DMS 273 (cell line): ENCODE measurements at regions not wholly inside any gene's neighbourhood (a gene's known extent, or its start where the extent isn't known, plus 50 kb on each side); places are given as distances from the start of the nearest gene placed in this dataset.
A peak's percentile ranks its signal among the peaks of the same experiment; 100 is the strongest.

Experiments used
- DNase-seq: peaks from one replicate; lab custom pipeline; 2025; ENCODE audit not compliant: unreplicated experiment; lab: John Stamatoyannopoulos, UW

DNA sequence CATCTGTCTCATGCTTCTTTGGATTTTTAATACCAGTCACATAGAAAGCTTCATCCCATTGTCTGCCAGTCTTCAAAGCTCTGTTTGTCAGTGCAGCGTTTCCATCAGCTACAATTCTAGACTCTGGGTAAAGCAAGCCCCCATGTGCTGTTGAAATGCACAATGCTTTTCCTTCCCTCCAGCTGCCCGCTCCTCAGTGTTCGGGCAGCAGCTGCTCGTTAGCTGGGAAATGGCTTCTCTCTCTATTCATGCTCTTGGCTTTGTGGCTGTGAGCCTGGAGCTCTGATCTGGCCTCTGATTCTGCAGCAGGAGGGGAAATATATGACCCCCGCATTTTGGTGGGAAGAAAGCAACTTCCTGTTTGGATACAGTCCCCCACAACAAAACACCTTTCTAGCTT, 213.0 kb upstream of the CDYL start:
- peak; percentile 11 for DNase-seq

GRCh38 chr6:4561773-4562400, 214.3 kb upstream of the CDYL start:
- DNase-seq = no peak

DNA sequence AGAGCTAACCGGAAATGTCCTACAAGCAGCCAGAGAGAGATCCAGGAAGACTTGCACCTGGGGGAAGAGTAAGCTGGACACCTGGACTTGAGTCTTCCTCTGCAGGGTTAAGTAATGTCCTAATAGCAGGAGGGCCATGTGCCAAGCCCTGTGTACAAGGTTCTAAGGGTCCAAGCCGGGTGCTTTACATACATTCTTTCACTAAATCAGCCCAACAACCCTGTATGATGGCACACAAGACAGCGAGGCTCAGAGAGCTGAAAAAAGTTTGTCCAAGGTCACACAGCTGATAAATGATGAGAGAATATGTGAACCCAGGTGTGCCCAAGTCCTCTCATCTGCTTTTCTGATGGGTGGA, 215.1 kb upstream of the CDYL start:
- no peak for DNase-seq

GRCh38 chr6:4560221-4561077, 215.8 kb upstream of the CDYL start:
- no peak for DNase-seq

GRCh38 chr6:4559281-4559875, 216.8 kb upstream of the CDYL start:
- no peak for DNase-seq

GRCh38 chr6:4554645-4555044, 221.6 kb upstream of the CDYL start:
- no peak for DNase-seq

DNA sequence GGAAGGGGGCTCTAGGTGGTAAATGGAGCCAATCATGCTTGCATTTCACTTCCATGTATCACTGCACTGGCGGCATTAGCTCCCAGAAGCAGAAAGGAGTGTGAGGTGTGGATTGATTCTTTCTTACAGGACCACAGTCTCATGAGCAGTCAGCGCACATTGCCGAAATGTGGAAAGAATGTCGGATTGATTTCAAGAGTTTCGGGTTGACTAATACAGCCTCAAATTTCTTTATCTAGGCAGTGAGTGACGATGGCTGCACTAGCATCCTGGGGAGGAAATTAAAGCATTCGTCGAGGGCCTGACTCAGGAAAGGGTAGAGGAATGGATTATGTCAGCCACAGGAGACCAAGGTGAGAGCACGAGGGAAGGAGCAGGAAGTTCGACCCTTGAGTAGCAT, 222.8 kb upstream of the CDYL start:
- DNase-seq = no peak

DNA sequence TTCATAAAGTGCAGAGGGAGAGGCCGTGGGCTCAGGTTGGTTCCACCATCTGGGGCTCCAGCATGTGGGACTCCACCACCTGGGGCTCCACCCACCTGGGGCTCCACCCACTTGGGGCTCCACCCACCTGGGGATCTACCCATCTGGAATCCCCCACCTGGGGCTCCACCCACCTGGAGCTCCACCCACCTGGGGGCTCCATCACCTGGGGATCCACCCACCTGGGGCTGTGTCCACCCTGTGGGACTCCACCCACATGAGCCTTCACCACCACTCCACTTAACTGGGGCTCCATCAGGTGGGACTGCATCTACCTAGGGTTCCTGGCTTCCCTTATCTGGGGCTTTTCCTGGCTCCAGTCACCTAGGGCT, 226.0 kb upstream of the CDYL start:
- no peak for DNase-seq

DNA sequence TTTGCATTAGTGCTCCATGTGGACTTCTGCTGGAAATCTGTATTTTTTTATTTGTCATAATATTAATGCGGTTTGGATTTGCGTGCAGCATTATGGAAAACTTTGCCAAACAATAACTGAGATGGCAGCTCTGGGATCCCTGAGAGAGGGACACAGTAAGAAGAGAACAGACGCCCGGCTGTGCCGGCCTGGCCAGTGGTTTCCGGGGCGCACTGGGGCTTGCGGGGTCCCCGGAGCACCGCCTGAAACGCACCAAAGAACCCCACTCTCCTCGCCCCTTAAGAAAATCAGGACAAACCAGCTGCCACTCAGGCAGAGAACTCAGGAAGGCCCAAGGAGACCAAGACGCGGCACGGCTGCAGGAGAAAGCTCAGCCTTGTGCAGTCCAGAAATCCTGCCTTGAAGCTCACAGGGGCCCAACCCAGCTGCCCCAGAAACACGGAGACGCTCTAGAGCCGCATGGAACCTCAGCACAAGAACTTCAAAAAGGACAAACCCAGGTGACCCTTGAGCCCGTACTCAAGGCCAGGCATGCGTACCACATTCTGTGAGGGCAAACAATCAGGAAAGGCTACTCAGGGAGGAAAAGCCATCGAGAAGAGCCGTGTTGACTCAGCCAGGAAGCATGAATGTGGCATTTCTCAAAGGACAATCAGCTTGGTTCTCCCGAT, 226.5 kb upstream of the CDYL start:
- no peak for DNase-seq

GRCh38 chr6:4545893-4546292, 230.3 kb upstream of the CDYL start:
- DNase-seq = no peak

DNA sequence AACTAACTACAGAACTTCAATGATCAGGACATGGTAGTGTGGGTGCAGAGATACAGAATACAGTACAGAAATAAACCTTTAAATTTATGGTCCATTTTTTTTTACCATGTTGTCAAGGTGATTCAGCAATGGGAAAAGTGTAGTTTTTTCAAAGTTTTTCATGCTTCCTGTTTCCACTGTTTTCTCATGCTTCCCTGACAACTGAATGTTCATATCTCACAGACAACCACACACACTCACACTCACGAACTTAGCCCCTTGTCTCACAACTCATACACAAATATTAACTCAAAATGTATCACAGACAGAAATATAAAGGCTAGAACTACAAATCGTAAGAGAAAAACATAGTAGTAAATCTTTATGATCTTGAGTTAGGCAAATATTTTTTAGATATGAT, 232.6 kb upstream of the CDYL start:
- no peak for DNase-seq

DNA sequence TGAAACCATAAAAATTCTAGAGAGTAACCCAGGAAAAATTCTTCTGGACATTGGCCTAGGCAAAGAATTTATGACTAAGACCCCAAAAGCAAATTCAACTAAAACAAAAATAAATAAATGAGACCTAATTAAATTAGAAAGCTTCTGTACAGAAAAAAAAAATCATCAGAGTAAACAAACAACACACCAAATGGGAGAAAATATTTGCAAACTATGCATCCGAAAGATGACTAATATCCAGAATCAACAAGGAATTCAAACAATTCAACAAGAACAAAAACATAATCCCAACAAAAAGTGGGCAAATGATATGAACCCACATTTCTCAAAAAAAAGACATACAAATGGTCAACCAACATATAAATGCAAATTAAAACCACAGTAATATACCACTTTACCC, 242.6 kb upstream of the CDYL start:
- no peak for DNase-seq

- no peak for DNase-seq
These were observed 244.8 kb upstream of the CDYL start for GRCh38 chr6:4531406-4531805.

DNA sequence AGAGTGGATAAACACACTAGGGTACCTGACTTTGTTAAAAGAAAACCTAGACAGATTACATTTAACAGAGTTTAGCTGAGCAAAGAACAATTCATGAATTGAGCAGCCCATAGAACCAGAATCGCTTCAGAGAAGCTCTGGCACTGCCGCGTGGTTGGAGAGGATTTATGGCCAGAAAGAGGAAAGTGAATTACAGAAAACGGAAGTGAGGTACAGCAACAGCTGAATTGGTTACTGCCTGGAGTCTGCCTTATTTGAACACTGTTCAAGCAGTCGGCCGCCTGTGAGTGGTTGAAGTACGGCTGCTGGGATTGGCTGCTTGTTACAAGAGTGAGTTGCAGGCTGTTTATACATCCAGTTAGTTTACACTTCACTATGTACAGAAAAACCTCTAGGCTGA, 253.8 kb upstream of the CDYL start:
- DNase-seq = no peak

GRCh38 chr6:4521070-4521469, 255.1 kb upstream of the CDYL start:
- DNase-seq = no peak

DNA sequence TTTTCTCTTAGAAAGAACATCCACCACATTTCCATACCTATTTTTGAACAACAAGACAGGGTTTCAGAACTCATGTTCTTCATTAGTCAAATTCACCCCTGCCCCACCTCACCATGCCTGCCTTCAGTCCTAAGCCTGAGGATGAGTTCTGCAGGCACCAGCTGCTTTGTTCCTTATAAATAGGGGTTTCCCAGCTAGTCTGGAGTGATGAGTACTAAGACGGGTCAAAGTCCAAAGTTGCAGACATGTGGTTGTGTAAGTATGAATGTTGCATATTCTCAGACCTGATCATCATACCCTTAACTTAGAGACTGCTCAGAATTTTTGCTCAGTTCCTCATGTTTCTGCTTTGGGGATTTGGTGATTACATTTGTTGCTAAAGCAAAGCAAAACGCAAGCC, 257.7 kb upstream of the CDYL start:
- DNase-seq = no peak

DNA sequence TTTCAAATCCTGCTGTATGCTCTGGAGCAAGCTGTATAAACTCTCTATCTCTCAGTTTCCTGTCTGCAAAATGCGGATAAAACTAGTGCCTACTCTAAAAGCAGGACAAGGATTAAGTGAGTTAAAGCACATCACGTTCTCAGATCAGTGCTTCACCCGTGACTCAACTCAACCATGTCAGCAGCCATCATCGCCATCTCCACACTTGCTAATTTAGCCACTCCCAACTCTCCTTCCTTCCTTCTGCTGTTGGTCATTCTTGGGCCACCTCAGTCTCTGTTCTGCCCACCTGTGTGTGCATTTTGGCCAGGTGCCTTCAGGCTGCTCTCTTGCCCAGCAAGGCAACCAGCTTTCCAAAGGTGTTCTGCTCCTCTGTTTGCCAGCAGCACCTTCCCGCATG, 260.0 kb upstream of the CDYL start:
- no peak for DNase-seq

DNA sequence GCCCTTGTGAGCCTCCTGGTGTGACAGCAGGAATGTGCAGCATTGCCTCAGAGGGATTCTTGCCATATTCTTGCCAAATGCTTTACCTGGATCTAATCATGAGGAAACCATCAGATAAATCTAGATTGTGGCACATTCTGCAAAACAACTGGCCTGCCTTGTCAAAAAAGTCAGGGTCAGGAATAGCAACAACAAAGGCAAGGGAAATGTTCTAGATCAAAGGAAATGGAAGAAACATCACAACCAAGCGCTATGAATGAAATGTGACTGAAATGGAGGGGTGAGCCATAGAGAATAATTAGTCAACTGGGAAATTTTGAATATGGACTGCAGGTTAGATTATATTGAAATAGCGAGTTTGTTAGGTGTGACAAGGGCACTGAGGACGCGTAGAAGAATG, 262.6 kb upstream of the CDYL start:
- DNase-seq = no peak

DNA sequence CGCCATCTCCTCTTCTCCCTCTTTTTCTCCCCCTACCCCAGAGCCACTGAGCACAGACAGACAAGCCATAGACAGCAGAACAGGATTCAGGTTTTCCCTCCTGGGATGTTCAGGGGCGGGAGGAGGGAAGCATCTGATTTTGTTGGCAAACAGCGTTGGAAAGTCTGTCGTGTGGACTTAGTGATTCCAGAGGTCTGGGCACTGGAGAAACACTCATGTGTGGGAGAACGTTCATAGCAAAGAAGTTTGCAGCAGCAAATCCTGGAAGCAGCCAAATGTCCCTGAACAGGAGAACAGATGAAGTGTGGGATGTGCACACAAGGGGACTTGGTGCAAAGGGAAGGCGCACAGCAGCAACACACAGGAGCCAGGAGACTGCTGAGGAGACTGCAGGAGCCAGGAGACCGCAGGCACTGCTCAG, 264.1 kb upstream of the CDYL start:
- no peak for DNase-seq

DNA sequence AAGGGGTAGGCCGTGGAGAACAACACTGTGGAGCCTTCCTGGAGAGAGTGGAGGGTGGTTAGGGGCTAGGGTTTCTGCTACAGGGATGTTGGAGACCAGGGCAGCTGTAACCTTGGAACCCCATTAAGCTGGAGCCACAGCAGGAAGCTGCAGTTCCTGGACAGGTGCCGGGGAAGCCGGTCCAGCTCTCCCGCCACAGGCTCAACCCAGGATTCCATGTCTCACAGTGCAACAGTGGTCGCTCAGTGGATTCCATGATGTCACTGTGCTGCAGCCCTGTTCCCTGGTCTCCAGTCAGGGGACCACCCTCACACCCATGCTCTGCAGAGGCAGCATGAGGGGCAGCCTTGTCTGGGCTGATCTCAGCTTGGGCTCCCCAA, 264.6 kb upstream of the CDYL start:
- DNase-seq = no peak

GRCh38 chr6:4510906-4511640, 265.1 kb upstream of the CDYL start:
- no peak for DNase-seq
